ENCODE measurements at regions not wholly inside any gene's neighbourhood (a gene's known extent, or its start where the extent isn't known, plus 50 kb on each side); places are given as distances from the start of the nearest gene placed in this dataset.
A peak's percentile ranks its signal among the peaks of the same experiment; 100 is the strongest.

DNA sequence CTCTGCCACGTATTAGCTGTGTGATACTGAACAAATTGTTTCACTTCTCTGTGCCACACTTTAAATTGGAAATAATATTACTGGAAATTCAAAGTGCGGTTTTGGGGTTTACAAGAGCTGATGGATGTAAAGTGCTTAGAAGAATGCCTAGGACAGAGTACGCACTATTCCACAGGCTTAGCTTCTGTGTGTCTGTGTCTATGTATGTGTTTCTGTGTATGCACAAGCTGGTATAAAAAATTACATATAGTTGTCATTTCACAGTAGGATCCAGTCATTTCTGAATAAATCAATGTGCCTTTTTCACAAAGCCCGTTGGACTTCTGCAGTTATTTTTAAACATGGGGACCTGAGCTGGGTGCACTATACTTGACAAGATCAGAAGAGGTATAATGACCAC is 370.4 kb downstream of the TUSC7 start:
- 81% methylated on average over 4 of the region's 4 CpGs; no CpG with 5 or more reads in 1 of the 2 experiments for WGBS, 2 experiments (ENCODE audit: extremely low coverage in 1 of 2, insufficient coverage in 1 of 2, insufficient read length in 1 of 2, insufficient replicate concordance in 2 of 2, low coverage in 1 of 2, low lambda C conversion rate in 2 of 2, missing lambda C conversion rate in 1 of 2)
- CTCF ChIA-PET (ENCODE audit: partially characterized antibody): interaction anchor here (1.1 to 1.3 kb wide), 2 partner anchors 21 to 113 kb away, joined by 3 to 4 read pairs; no protein-coding TSS in a partner anchor

More for the DNA sequence above, 370.4 kb downstream of the TUSC7 start:
- H2BK12ac ChIP-seq (ENCODE audit: low read depth, low read length): no peak overlapping the region
- no peak overlapping the region for H2BK20ac ChIP-seq (ENCODE audit: low read length)
- H3K27me3 ChIP-seq (replicated peaks in 1 of 4; ENCODE audit: control insufficient read depth in 3 of 4, extremely low read depth in 1 of 4, insufficient read depth in 3 of 4, low read length in 3 of 4): no peaks in the 10 kb centered on the region
- no peak overlapping the region for H3K18ac ChIP-seq (ENCODE audit: extremely low read depth, low read length)
- no peaks in the 10 kb centered on the region for H3K23me2 ChIP-seq (ENCODE audit: low read depth, low read length)
- no peak overlapping the region for H3K4ac ChIP-seq (replicated peaks; ENCODE audit: insufficient read length, low read depth, low read length)
- no peak overlapping the region for H3K4me3 ChIP-seq (ENCODE audit: extremely low read depth in 1 of 4, insufficient read depth in 2 of 4, low read depth in 3 of 4, low read length in 4 of 4)
- H3K23ac ChIP-seq (ENCODE audit: insufficient read length): no peak overlapping the region
- H3K4me1 ChIP-seq (replicated peaks in 1 of 4; ENCODE audit: control insufficient read depth in 3 of 4, insufficient read depth in 4 of 4, low read length in 3 of 4): peaks cover 5 to 11% (median 7%) of the 10 kb centered on the region in 4 experiments; a peak in 5 of 7 replicates
- no peak overlapping the region for H2BK15ac ChIP-seq (ENCODE audit: low read length)
- H3K14ac ChIP-seq (ENCODE audit: insufficient read length): no peak overlapping the region
- H2BK120ac ChIP-seq (replicated peaks; ENCODE audit: low read depth, low read length): no peak overlapping the region
- no peak overlapping the region for H4K91ac ChIP-seq (replicated peaks; ENCODE audit: insufficient read length, low read length)
- no peak overlapping the region for H2AFZ ChIP-seq (ENCODE audit: low read length)
- H3K56ac ChIP-seq (replicated peaks; ENCODE audit: insufficient read length, low read depth, low read length): no peak overlapping the region
- FAIRE-seq (no peak), DNase-seq (ENCODE audit: low read depth in 1 of 2, low spot score in 2 of 2) (no peak)
- H3K79me1 ChIP-seq (ENCODE audit: low read depth, low read length): no peaks in the 10 kb centered on the region
- H2AK5ac ChIP-seq (ENCODE audit: low read depth, low read length): no peak overlapping the region
- no peaks in the 10 kb centered on the region for H4K20me1 ChIP-seq (replicated peaks in 1 of 2; ENCODE audit: control insufficient read depth in 1 of 2, insufficient read depth in 2 of 2, low read length in 2 of 2)
- no peaks in the 10 kb centered on the region for H3K36me3 ChIP-seq (ENCODE audit: control insufficient read depth in 2 of 4, insufficient read depth in 4 of 4, low read length in 3 of 4)
- POLR2A ChIA-PET (ENCODE audit: partially characterized antibody): interaction anchor here (0.8 kb wide), 1 partner anchor 24 kb away, joined by 3 read pairs; no protein-coding TSS in a partner anchor
- TF ChIP-seq, protein P1, sequence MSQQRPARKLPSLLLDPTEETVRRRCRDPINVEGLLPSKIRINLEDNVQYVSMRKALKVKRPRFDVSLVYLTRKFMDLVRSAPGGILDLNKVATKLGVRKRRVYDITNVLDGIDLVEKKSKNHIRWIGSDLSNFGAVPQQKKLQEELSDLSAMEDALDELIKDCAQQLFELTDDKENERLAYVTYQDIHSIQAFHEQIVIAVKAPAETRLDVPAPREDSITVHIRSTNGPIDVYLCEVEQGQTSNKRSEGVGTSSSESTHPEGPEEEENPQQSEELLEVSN (IDR thresholded peaks at IDR 0.05): no peak
- TF ChIP-seq GABPA (IDR thresholded peaks at IDR 0.05; ENCODE audit: borderline replicate concordance, insufficient read depth, low read length): no peak
- TF ChIP-seq ASH2L (IDR thresholded peaks at IDR 0.05; ENCODE audit: low read length): no peak
- no peak for TF ChIP-seq TAF1 (IDR thresholded peaks at IDR 0.05; ENCODE audit: low read depth, low read length)
- no peak for TF ChIP-seq RFX5 (IDR thresholded peaks at IDR 0.05; ENCODE audit: borderline replicate concordance, low read depth, low read length)
- peak overlapping the region in 1 of 2 experiments; percentile 28; a peak in 1 of 4 replicates for H3K4me2 ChIP-seq (ENCODE audit: insufficient read depth in 1 of 2, low read depth in 2 of 2, low read length in 2 of 2)
- no peak overlapping the region for H4K5ac ChIP-seq (ENCODE audit: insufficient read length, low read depth, low read length)
- no peaks in the 10 kb centered on the region for H3K9me3 ChIP-seq (ENCODE audit: insufficient read depth in 2 of 2, low read depth in 1 of 2, low read length in 1 of 2)
- H4K8ac ChIP-seq (ENCODE audit: extremely low read depth, insufficient read depth, low read length): no peak overlapping the region
- H3K9ac ChIP-seq (replicated peaks in 1 of 4; ENCODE audit: extremely low read depth in 1 of 4, low read depth in 3 of 4, low read length in 3 of 4): no peak overlapping the region
- H3K79me2 ChIP-seq (ENCODE audit: control insufficient read depth in 1 of 2, insufficient read depth in 2 of 2, low read length in 2 of 2): no peaks in the 10 kb centered on the region
- no peak overlapping the region for H3K27ac ChIP-seq (ENCODE audit: low read depth, low read length)
- no peak overlapping the region for H2BK5ac ChIP-seq (ENCODE audit: low read depth, low read length)
